HG03135 (cell line): ENCODE measurements at regions not wholly inside any gene's neighbourhood (a gene's known extent, or its start where the extent isn't known, plus 50 kb on each side); places are given as distances from the start of the nearest gene placed in this dataset.
A peak's percentile ranks its signal among the peaks of the same experiment; 100 is the strongest.
"Not testable (repeated sequence)": the region's sequence is repeated elsewhere in the genome, so short reads cannot be mapped to it uniquely, and the experiment has no call there.

ENCODE experiments used
- ATAC-seq: cut with Tn5 transposase; IDR thresholded peaks from one replicate; pipeline ENCODE4 v1.9.1; 2021; ENCODE audit warnings: mild to moderate bottlenecking, moderate library complexity; ENCODE audit not compliant: unreplicated experiment

DNA sequence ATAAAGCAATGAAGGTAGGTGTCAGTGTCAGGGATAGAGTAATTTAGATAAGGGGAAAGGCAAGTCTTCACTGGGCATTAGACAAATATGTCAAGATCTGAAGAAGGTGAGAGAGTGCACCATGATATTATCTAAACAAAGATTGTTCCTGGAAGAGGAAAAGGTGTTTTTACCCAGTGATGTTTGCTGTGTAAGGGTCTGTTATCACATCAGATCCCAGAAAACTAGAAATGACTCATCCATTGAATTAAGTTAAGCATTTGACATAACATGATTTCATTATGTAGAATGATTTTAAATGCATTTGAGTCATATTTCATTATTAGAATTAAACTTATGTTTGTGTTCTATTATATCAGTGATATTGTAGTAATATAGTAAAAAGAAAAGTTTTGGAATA, 1279.5 kb upstream of the CITED2 start:
- ATAC-seq, result no peak

DNA sequence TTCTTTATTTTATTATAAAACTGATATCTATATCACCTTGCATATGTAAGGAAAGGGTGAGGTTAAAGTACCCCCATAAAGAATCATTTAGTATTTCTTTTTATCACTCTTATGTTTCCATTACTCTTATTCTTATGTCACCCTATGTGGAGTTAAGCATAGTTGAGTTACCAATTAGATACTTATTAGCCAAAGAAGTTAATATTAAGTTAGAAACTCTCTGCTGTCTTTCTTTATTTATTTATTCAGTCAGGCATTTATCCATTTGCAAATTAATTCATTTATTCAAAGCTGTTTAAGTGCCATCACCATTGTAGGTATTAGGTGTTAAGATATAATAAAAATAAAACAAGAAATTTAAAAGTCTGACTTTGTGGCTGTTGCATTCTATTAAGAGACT, 1279.1 kb upstream of the CITED2 start:
- ATAC-seq, result no peak

DNA sequence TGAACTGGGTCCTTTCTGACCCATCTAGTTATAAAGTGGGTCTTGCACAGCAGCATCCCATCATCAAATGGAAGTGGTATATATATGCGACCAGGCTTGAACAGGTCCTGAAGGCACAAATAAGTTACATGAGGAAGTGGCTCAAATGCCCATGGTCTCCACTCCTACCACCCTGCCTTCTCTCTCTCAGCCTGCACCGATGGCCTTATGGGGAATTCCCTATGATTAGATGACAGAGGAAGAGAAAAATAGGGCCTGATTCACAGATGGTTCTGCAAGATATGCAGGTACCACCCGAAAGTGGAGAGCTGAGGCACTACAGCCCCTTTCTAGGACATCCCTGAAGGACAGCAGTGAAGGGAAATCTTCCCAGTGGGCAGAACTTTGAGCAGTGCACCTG, 1275.1 kb upstream of the CITED2 start:
- ATAC-seq, result not testable (repeated sequence)

DNA sequence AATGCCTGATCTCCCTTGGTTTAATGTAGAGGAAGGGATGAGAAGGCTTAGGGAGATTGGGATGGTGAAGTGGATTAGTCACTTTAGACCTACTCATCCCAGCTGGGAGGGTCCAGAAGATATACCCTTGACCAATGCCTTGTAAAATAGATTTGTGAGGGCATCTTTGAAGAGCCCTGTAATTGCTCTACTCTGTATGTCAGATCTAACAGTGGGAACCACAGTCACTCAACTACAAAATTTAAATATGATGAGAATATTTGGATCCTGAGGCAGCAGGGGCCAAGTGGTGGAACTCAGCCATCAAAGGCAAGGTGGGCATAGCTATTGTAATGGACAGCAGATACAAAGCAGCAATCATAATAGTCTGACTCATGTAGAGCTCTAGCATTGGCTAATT, 1272.9 kb upstream of the CITED2 start:
- ATAC-seq, result not testable (repeated sequence)

DNA sequence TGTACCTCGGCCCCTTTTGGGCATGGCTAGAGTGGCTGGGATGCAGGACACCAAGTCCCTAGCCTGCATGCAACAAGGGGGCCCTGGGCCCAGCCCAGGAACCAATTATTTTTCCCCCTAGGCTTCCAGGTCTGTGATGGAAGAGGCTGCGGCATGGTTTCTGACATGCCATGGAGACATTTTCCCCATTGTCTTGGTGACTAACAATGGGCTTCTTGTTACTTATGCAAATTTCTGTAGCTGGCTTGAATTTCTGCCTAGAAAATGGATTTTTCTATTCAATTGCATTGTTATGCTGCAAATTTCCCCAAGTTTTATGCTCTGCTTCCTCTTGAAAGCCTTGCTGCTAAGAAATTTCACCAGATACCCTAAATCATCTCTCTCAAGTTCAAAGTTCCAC, 1269.6 kb upstream of the CITED2 start:
- ATAC-seq, result no peak

DNA sequence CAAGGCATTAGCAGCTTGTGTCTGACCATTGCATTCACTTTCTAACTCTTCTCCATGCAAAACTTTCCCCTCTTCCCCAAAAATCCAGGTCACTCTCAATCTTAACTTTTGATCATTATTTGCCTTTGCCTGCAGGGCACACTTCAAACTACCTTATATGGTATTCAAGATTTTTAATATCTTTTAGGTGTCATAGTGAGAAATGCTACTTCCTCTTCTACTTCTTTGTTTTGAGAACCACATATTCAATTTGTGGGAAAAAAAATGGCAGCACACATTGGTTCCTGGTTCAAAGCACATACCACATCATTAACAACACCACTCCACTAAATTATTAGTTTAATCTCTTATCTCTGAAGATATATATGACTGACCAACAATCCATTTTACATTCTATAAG, 1267.0 kb upstream of the CITED2 start:
- peak; percentile 85 for ATAC-seq

DNA sequence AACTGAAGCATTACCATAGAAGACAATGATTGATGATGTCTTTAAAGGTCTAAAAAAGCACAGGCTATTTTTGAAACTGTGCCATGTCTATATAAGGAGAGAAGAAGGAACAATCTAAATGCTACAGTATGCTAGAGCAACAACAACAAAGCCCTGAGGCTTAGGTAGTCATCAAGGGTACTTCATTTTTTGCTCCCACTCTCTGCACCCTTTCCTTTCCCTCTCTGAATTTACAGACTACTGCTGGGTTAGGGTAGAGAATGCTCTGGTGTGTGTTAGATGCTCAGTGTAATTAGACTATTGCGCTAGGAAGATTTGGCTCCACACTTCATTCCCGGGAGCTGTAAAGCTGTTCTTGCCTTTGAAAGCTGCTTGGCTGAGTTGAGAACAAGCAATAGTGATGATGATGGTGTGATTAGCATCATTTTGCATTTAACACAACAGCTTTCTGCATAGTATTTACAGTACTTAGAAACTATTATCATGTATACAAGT, 1262.5 kb upstream of the CITED2 start:
- no peak for ATAC-seq

DNA sequence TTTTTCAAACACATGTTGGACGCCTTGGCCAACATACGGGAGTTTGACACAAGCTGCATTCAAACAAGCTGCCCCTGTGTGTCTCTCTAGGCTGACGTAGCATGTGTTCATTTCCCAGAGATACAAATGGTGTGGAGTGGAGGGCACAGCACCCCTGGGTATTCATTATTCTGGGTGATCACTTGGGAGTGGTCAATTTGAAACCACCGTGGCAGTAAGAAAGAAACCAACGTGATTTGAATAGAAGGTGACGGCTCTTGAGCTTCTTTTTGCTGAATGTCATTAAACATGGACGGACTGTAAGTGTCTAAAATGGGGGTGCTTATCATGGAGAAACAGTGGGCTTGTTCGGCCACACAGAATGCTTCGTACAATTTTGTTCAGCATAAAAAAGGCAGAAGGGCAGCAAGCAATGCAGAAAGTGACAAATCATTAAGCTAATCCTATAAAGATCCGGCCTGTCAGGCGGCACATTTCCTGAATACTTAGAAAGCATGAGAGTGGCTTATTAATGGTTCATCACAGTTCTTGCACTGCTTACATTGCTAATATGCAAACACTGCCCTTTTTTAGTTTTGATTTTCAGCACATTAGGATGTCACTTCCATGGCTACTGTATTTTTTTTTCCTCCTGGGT, 1261.9 kb upstream of the CITED2 start:
- no peak for ATAC-seq

DNA sequence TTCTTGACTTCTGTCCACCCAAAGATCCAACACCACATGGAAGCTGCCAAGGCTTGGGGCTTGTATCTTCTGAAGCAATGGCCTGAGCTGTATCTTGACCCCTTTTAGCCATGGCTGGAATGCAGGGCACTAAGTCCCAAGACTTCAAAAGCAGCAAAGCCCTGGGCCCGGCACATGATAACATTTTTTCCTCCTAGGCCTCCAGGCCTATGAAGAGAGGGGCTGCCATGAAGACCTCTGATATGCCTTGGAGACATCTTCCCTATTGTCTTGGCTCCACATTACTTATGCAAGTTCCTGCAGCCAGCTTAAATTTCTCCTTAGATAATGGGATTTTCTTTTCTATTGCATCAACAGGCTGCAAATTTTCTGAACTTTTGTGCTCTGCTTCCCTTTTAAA, 1252.6 kb upstream of the CITED2 start:
- ATAC-seq, result no peak

DNA sequence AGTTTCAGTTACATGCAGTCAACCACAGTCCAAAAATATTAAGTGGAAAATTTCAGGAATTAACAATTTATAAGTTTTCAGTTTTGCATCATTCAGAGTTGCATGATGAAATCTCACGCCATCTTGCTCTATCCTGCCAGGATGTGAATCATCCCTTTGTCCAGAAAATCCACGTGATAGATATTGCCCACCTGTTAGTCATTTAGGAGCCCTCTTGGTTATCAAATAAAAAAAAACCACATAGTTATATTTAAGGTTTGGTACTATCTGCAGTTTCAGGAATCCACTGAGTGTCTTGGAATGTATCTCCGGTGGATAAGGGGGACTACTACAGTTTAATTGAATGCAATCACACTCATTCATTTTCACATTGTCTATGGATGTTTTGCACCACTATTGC, 1249.0 kb upstream of the CITED2 start:
- ATAC-seq, result no peak

DNA sequence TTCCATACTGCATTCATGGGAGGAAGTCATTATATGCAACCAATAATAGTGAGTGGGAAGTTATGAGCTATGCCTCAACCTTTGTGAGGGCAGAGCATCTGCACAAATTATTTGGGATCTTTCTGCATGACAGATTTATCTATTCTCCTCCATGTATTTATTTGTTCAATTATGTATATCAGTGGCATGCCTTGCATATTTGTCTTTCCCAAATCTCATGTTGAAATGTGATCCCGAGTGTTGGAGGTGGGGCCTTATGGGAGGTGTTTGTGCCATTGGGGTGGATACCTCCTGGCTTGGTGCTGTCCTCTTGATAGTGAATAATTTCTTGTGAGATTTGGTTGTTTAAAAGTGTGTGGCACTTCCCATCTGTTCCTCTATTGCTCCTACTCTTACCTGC, 1246.0 kb upstream of the CITED2 start:
- no peak for ATAC-seq

DNA sequence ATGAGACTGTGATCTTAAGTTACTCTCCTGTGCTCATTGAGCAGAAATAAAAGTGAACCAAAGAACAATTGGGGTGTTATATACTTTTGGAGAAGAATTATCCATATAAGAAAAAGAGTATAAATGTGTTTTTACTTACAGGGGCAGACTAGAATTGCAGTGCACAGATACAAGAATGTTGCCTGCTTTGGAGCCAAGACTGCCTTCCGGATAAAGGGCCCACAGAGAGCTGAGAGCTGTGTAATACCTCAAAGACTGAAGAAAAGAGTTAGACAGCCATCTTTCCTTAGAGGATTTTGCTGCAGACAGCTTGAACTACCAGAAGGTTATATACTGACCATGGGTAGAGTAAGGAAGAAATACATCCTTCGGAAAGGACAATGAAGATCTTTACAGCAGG, 1235.5 kb upstream of the CITED2 start:
- ATAC-seq, result no peak

DNA sequence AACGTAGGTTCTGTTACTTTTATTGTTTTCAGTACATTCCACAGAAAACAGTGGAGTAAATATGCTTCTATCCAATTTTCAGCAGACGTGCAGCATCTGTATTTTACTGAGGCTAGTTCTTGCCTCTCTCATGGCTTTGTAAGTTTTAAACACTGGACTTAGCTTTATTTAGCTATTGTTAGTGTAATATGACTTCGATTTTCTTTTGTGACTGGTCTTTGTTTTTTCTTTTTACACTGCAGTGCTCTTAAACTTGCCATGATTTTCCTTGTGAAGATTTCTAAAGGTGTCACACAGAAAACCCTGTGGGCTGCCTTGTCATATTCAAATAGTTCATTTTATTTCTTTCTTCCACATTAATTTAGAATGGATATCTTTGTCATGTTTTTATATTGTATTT, 1234.9 kb upstream of the CITED2 start:
- no peak for ATAC-seq

DNA sequence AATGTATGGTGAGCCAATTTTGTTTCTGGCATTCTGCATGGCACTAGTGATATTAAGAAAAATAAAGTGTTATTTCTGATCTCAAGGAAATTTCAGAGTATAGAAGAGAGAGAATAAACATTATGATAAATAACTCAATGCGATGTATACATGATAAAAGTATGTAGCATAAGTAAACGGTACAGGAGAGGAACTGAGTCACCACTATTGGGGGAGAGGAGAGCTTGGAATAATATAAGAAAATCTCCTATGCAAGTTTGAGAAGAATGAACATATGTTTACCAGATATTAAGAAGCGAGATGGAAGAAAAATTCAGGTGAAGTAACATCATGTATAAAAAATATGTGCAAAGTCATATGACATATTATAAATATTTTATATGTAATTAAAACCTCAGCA, 1230.3 kb upstream of the CITED2 start:
- ATAC-seq, result no peak

DNA sequence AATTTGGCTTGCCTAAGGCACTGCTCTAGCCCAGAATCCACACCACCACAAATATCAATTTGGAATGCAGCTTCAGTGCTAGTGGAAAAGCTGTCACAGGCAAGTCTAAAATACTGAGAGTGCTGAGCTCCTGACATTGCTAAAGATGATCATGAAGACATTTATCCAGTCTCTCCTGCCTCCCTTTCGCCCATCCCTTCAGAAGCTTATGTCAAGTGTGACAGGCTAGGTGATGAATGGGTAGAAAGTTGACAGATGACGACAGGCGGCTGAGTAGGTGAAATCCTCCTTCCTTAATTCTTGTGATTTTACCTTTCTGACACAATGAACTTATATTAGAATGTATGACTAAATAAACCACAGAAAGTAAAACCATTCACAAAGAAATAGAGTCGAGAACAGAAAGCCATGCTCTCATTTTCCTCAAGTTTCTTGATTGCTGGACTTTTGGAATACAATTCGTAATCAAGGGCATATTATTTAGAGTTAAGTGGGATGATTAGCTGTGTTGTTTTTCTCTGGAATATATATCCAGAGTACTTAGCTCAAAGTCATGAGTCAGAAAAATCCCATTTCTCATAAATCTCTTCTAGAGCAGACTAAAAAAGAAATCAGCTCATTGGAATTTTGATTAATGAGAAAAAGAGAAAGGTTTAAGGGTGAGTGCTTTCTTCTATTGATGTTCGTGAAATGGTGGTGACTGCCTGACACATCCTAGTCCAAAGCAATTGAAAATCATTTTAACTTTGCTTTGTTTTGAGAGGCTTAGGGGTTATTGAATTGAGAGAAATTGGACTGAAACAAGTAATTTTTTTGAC, 1228.2 kb upstream of the CITED2 start:
- no peak for ATAC-seq

DNA sequence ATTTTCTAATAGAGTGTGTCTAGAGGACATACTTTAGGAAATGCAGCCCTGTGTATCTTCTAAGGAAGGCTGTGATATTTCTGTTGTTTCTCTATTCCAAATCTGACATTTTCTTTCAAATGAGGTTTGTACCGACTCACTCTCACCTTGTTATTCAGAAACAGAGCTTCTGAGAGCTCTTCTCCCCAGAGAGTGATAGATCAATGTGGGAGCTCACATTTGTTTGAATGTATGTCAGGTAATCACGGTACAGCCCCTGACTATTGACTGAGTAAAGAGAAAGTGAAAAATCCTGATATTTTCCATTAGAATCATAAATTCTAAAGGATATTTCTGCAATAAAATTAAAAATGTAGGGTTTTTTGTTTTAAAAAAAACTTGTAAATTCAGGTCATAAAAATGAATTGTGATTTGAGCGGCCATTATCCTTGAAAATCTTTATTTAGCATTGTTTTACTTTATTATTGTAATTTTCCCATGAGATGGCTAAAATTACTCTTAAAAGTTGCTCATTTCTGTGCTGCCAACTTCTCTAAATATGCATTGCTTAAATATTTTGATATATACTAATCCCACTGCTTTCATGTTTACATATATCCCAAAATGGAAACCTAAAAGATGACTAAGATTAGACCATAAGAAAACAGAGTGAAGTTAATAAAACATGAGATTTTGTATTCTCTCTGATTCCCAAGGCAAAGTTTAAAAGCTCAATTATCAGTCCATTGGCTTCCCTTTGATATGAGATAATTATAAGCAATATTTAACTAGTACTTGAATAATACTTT, 1226.8 kb upstream of the CITED2 start:
- ATAC-seq, result no peak

DNA sequence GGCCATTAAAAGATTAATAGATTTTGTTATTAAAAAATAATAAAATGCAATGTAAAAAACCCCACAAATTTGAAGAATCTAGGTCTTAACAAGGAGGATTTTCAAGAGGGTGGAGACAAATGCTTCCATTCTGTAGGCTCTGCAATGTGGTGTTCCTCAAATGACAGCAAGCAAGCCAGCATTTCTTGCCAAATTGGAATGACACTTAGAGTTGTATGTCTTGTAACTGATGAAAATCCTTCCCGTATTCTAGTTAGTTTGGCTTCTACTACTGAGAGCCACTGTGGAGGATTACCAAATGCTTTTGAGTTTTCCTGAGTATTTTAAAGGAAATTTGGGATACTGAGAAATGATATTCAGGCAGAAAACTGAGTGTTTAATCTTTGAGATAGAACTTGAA, 1225.5 kb upstream of the CITED2 start:
- no peak for ATAC-seq

DNA sequence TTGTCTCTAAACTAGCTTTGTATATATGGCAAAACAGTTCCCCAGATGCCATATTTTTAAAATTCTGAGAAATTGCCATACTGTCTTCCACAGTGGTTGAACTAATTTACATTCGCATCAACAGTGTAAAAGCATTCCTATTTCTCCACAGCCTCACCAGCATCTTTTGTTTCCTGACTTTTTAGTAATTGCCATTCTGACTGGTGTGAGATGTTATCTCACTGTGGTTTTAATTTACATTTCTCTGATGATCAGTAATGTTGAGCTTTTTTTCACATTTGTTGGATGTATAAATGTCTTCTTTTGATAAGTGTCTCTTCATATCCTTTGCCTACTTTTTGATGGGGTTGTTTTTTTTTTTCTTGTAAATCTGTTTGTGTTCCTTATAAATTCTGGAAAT, 1222.7 kb upstream of the CITED2 start:
- no peak for ATAC-seq

DNA sequence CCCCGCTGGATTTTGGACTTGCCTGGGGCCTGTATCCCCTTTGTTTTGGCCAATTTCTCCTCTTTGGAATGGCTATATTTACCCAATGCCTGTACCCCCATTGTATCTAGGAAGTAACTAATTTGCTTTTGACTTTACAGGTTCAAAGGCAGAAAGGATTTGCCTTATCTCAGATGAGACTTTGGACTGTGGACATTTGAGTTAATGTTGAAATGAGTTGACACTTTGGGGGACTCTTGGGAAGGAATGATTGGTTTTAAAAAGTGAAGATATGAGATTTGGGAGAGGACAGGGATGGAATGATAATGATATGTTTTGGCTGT, 1220.3 kb upstream of the CITED2 start:
- ATAC-seq, result no peak

DNA sequence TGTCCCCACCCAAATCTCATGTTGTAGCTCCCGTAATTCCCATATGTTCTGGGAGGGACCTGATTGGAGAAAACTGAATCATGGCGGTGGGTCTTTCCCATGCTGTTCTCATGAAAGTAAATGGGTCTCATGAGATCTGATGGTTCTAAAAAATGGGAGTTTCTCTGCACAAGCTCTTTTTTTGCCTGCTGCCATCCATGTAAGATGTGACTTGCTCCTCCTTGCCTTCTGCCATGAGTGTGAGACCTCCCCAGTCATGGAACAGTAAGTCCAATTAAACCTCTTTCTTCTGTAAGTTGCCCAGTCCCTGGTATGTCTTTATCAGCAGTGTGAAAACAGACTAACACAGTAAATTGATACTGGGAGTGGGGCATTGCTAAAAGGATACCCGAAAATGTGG, 1218.4 kb upstream of the CITED2 start:
- ATAC-seq, result no peak

DNA sequence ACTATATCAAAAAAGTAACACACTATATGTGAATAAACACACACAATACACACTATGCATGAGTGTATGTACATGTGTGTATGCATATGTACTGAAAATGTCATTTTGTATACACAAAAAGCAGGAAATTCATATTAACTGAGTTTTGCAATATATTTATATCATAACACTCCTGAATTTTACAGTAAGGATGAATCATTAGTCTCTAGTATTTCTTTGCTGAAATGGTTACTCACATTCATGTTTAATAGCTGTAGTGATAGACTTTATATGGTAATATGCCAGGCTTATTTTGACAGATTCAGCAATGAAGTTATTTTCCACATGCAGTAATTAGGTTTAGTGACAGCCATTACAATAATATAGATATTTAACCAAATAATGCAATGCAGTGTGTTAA, 1216.2 kb upstream of the CITED2 start:
- no peak for ATAC-seq
